DLD1 (cell line): ENCODE measurements at regions not wholly inside any gene's neighbourhood (a gene's known extent, or its start where the extent isn't known, plus 50 kb on each side); places are given as distances from the start of the nearest gene placed in this dataset.

Experiments
- in situ Hi-C: cut with HindIII; loops from 2 replicates; pipeline ENCODE4 v1.10.0; 2017; ENCODE audit warnings: low sequenced_read_pairs

- in situ Hi-C loops, result no loop called here
These were observed 55.0 kb downstream of the TMEM30B start for GRCh38 chr14:61226015-61226654.

DNA sequence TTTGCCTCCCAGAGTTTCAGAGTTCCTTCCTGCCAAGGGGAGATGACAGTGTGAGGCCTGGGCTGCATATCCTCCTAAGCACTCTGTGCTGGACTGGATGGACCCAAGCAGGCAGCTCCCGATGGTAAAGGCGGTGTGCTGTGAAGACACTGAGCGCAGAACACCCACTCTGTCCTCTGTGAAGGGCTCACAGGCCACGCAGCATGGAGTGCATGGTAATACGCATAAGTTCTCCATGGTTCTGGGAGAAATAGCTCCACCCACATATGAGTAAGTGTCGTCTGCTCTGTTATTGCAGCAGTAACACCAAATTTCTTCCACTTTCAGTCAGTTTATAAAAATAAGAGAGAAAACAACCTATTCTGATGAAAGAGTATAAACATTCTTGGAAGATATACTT is 55.8 kb downstream of the TMEM30B start:
- in situ Hi-C loops, result no loop called here

- in situ Hi-C loops, result loop anchor here (25.0 kb wide), 1 partner anchor 586 kb away; the partner anchor contains the start of gene SIX1
These were observed 57.6 kb downstream of the TMEM30B start for GRCh38 chr14:61223552-61223951.

GRCh38 chr14:61222388-61222787 is 58.8 kb downstream of the TMEM30B start:
- in situ Hi-C loops, result loop anchor here (25.0 kb wide), 1 partner anchor 585 kb away; the partner anchor contains the start of gene SIX1

- in situ Hi-C loops, result loop anchor here (25.0 kb wide), 1 partner anchor 585 kb away; the partner anchor contains the start of gene SIX1
These were observed 59.2 kb downstream of the TMEM30B start for GRCh38 chr14:61221906-61222305.

- in situ Hi-C loops, result loop anchor here (25.0 kb wide), 1 partner anchor 582 kb away; the partner anchor contains the start of gene SIX1
These were observed 61.5 kb downstream of the TMEM30B start for GRCh38 chr14:61219673-61220072.

- in situ Hi-C loops, result loop anchor here (25.0 kb wide), 1 partner anchor 582 kb away; the partner anchor contains the start of gene SIX1
These were observed 61.9 kb downstream of the TMEM30B start for GRCh38 chr14:61219256-61219655.

DNA sequence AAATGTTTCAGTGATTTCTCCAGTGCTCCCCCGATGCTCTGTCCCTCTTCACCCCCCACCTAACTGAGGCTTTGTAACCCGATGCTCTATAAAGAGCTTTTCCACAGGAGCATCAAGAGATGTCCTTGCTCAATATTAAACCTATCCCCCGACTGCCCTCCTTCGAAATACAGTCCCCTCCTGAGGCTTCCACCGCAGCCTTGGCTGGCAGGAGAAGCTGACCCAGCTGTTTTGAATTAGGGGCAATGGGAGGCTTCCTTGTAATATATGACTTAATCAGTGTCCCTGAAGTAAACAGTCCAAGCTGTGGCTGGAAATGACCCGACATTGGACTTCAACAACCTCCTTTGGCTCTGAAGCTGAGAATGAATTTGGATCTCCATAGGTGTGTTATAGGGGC is 62.4 kb downstream of the TMEM30B start:
- in situ Hi-C loops, result loop anchor here (25.0 kb wide), 1 partner anchor 581 kb away; the partner anchor contains the start of gene SIX1

DNA sequence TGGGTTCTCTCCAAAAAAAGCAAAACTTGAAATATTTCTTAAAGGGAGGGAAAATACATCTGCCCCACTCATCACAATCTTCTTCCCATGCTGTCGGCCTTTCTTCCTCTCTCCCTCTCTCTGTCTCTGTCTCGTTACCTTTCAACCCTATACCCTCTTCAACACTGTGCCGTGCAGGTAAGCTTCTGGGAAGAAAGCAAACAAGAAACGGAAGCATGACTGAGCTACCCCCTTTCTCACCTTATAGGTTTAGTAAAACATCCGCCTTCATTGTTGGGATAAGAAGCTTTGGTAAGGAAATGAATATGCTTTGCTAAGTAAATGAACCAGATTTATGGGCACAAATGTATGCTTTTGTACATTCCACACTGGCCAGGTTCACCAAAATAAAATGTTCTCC is 63.0 kb downstream of the TMEM30B start:
- in situ Hi-C loops, result loop anchor here (25.0 kb wide), 1 partner anchor 581 kb away; the partner anchor contains the start of gene SIX1

- in situ Hi-C loops, result loop anchor here (25.0 kb wide), 1 partner anchor 580 kb away; the partner anchor contains the start of gene SIX1
These were observed 63.6 kb downstream of the TMEM30B start for GRCh38 chr14:61217516-61217915.

GRCh38 chr14:61215222-61216020 is 65.7 kb downstream of the TMEM30B start:
- in situ Hi-C loops, result loop anchor here (25.0 kb wide), 1 partner anchor 578 kb away; the partner anchor contains the start of gene SIX1

- in situ Hi-C loops, result loop anchor here (25.0 kb wide), 1 partner anchor 577 kb away; the partner anchor contains the start of gene SIX1
These were observed 67.2 kb downstream of the TMEM30B start for GRCh38 chr14:61213920-61214319.

DNA sequence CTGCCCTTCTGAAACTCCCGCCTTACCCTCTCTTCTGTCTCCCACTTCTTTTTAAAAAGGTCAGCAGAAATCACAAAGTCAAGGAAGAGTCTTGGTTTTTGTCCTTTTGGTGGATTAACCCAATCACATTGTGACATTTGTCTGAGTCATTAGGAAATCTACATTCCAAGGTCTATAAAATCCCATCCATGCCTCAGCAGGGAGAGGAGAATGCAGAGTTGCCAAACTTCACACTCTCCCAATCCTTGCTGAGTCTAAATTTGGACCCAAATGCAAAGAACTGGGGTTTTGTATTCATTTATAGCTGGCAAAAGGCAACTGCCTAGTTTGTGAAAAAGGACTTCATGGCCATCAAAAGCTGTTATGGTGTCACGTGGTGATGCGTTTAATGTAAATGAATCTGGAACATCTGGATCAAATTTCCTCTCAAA is 67.9 kb downstream of the TMEM30B start:
- in situ Hi-C loops, result loop anchor here (25.0 kb wide), 1 partner anchor 576 kb away; the partner anchor contains the start of gene SIX1

- in situ Hi-C loops, result loop anchor here (25.0 kb wide), 1 partner anchor 575 kb away; the partner anchor contains the start of gene SIX1
These were observed 68.6 kb downstream of the TMEM30B start for GRCh38 chr14:61212546-61212945.

GRCh38 chr14:61211476-61212255 is 69.5 kb downstream of the TMEM30B start:
- in situ Hi-C loops, result loop anchor here (25.0 kb wide), 1 partner anchor 574 kb away; the partner anchor contains the start of gene SIX1

- in situ Hi-C loops, result loop anchor here (25.0 kb wide), 1 partner anchor 566 kb away; the partner anchor contains the start of gene SIX1
These were observed 77.9 kb downstream of the TMEM30B start for GRCh38 chr14:61203081-61203753.

DNA sequence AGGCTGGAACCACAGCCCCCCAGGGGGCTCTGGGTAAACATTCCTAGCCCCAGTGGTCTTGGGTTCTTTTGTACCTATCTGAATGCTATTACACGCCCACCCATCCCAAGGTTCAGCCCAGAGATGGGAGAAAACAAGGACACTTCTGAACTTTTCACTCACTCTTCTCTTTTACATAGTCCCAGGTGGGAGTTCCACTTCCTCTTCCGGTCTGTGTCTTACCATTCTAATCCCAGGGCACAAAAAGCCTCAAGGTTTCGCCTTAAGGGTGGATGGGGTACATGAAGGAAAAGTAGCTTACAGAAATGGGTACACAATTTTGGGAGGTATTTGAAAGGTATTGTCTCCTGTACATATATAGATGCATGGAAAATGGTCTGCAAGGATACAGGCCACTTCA is 79.0 kb downstream of the TMEM30B start:
- in situ Hi-C loops, result loop anchor here (25.0 kb wide), 1 partner anchor 565 kb away; the partner anchor contains the start of gene SIX1

DNA sequence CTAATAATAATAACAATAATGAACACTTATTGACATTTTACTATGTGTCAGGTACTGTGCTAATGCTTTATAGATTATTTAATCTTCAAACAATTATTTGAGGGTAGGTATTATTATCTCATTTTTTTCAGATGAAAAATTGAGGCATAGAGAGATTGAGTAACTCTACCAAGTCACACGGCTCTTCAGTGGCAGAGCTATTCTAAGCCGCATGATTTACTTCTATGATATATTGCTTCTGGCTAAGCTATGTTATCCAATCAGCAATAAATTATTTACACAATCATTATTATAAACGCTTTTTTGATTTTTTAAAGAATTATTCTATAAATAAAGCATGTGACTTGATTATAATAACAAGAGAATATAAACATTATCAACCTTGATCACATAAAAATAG is 80.0 kb downstream of the TMEM30B start:
- in situ Hi-C loops, result loop anchor here (25.0 kb wide), 1 partner anchor 564 kb away; the partner anchor contains the start of gene SIX1

DNA sequence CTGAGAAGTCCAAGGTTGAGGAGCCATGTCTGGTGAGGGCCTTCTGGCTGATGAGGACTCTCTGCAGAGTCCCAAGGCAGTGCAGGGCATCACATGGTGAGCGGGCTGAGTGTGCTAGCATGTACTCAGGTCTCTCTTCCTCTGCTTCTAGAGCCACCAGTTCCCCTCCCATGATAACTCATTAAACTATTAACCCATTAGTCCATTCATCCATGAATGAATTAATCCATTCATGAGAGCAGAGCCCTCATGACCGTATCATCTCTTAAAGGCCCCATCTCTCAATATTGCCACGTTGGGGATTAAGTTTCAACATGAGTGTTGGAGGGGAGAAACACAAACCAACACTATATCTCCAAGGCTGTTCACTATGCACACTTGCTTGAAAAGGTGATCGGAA is 83.7 kb downstream of the TMEM30B start:
- in situ Hi-C loops, result no loop called here

GRCh38 chr14:61196792-61197191 is 84.3 kb downstream of the TMEM30B start:
- in situ Hi-C loops, result no loop called here
